ENCODE measurements at regions not wholly inside any gene's neighbourhood (a gene's known extent, or its start where the extent isn't known, plus 50 kb on each side); places are given as distances from the start of the nearest gene placed in this dataset.

DNA sequence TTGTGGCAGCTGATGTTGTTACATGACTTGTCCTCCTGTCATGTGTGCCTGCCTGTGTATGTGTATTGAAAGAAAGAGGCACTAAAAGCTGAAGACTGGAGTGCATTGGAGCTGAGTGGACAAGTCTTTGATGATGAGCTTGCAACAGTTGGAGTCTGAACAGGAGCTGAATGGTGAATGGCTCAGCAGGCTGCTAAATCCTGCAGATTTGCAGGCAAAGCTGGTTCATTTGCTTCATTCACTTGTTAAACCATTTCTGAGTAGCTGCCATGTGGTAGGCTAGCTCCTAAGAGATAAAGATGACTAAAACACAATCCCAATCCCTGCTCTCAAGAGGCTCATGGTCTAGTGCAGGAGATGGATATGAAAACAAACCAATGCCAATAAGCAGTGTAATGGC, 217.3 kb downstream of the CHRDL1 start:
- Mint-ChIP-seq H3K4me3 (no peak overlapping the region), H3K27me3 (no peaks in the 10 kb centered on the region), H3K27ac (no peak overlapping the region), H3K4me1 (no peaks in the 10 kb centered on the region), H3K9me3 (no peaks in the 10 kb centered on the region), H3K36me3 (ENCODE audit: low read depth) (no peaks in the 10 kb centered on the region)
- no peak for DNase-seq
- intact Hi-C loops (cut with micrococcal nuclease): no loop called here

DNA sequence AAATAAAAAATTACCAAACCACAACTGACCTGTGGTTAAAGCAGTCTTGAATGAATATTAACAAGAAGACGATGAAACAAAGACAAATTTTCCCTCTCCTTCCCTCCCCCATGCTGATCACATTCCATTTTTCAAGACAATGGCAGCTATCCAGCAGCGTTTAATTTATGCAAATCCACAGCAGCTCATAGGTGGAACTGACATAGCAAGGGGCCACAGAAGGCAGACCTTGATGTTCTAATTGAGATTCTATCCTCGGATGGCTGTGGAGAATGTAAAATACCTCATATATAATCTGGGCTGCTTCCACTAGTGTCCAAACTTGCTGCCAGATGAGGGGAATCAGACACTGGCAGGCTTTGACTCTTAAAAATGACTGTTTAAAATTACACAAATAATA, 211.5 kb downstream of the CHRDL1 start:
- no peak for DNase-seq
- Mint-ChIP-seq H3K9me3 (no peaks in the 10 kb centered on the region), H3K4me3 (no peak overlapping the region), H3K36me3 (ENCODE audit: low read depth) (no peaks in the 10 kb centered on the region), H3K27ac (no peak overlapping the region), H3K27me3 (no peaks in the 10 kb centered on the region), H3K4me1 (no peaks in the 10 kb centered on the region)
- intact Hi-C loops (cut with micrococcal nuclease): no loop called here

DNA sequence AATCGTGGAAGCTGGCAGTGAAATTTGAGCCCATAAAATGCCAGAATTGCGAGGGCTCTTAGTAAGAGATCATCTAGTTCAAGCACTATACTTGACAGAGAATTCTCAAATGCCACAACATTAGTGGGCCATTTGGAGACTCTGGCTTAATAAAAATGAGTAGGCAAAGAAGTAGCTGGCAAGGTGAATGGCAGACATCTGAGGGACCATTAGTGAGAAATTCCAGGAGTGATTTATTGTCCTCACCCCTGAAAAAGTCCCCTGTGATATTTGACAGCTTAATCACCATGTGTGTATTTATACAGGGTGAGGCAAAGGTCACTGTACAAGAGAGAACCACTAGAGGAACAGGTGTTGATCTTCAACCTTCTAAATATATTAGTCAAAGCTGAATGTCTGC, 207.5 kb downstream of the CHRDL1 start:
- Mint-ChIP-seq H3K36me3 (ENCODE audit: low read depth) (no peaks in the 10 kb centered on the region), H3K4me1 (no peaks in the 10 kb centered on the region), H3K27ac (no peak overlapping the region), H3K9me3 (no peaks in the 10 kb centered on the region), H3K27me3 (no peaks in the 10 kb centered on the region), H3K4me3 (no peak overlapping the region)
- intact Hi-C loops (cut with micrococcal nuclease): no loop called here
- no peak for DNase-seq

DNA sequence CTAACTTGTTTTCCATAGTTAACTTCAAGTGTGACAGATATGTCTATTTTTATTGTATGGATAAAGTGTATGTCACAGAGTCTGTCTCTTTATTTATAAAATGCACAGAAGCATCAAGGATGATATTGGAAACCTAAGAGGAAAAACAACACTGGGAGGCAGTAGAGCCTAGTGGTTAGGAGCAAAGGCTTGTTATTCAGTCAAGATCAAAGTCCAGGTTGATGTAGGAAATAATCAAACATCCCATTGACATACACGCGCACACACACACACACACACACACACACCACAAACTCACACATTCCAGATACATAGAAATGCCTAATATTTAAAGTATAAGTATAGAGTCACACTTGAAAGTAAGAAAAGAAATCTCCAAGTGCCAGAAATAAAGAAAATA, 206.8 kb downstream of the CHRDL1 start:
- intact Hi-C loops (cut with micrococcal nuclease): no loop called here
- H3K9me3 Mint-ChIP-seq: no peaks in the 10 kb centered on the region

DNA sequence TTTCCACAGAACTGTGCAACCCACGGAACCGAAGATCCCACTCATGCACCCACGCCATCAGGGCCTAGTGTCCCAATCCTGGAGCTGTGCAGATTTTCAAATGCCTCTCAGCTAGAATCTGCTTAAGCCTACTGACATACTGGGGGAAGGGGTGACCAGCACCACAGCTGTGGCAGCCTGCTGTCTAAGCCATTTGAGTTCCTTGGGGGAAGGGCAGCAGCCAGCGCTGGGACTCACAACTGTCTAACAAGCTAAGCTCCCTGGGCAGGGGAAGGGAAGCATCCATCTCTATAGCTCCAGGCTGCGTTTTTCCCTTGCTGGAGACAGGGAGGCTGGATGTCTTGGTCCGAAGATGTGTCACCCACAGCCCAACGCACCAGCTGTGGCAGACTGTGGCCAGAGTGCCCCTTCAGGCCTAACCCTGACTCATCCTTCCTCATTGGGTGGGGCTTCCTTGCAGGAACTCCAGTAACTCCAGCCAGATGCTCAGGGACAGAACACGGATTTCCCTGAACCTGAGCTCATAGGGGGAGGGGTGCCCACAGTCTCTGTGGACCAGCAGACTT, 194.8 kb downstream of the CHRDL1 start:
- H3K27ac Mint-ChIP-seq: no peak overlapping the region
- intact Hi-C loops (cut with micrococcal nuclease): no loop called here
- no peak overlapping the region for H3K4me3 Mint-ChIP-seq
- H3K9me3 Mint-ChIP-seq: peaks cover 5% of the 10 kb centered on the region
- no peak for DNase-seq
- no peaks in the 10 kb centered on the region for H3K4me1 Mint-ChIP-seq
- no peaks in the 10 kb centered on the region for H3K36me3 Mint-ChIP-seq (ENCODE audit: low read depth)
- no peaks in the 10 kb centered on the region for H3K27me3 Mint-ChIP-seq

More for the DNA sequence above, 206.8 kb downstream of the CHRDL1 start:
- H3K27me3 Mint-ChIP-seq: no peaks in the 10 kb centered on the region
- DNase-seq: no peak
- no peaks in the 10 kb centered on the region for H3K36me3 Mint-ChIP-seq (ENCODE audit: low read depth)
- no peak overlapping the region for H3K27ac Mint-ChIP-seq
- no peaks in the 10 kb centered on the region for H3K4me1 Mint-ChIP-seq
- no peak overlapping the region for H3K4me3 Mint-ChIP-seq

DNA sequence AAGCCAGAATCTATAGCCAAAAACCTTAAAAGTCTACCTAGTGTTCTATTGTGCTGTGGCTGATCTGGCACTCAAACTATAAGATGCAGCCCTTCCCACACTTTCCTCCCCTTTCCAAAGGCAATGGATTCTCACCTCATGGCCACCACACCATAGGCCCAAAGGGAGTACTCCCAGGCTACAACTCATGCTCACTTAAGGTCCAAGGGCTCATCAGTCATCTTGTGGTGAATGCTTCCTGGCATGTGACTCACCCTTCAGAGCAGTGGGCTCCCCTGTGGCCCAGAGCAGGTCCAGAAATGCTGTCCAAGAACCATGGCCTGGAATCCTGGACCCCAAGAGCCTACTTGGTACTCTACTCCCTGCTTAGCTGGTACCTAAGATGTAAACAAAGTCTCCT, 181.0 kb downstream of the CHRDL1 start:
- intact Hi-C loops (cut with micrococcal nuclease): no loop called here
- H3K36me3 Mint-ChIP-seq (ENCODE audit: low read depth): no peaks in the 10 kb centered on the region
- DNase-seq: no peak
- no peaks in the 10 kb centered on the region for H3K27me3 Mint-ChIP-seq
- no peak overlapping the region for H3K4me3 Mint-ChIP-seq
- no peaks in the 10 kb centered on the region for H3K9me3 Mint-ChIP-seq
- H3K27ac Mint-ChIP-seq: no peak overlapping the region
- no peaks in the 10 kb centered on the region for H3K4me1 Mint-ChIP-seq
